ENCODE measurements at regions not wholly inside any gene's neighbourhood (a gene's known extent, or its start where the extent isn't known, plus 50 kb on each side); places are given as distances from the start of the nearest gene placed in this dataset.

- no peaks in the 10 kb centered on the region for H3K27me3 ChIP-seq (ENCODE audit: control insufficient read depth in 4 of 4, insufficient read depth in 4 of 4, low read length in 3 of 4)
- H3K4me1 ChIP-seq (ENCODE audit: control insufficient read depth in 4 of 4, insufficient read depth in 4 of 4, low read length in 3 of 4) = no peaks in the 10 kb centered on the region
- no peak for DNase-seq (ENCODE audit: low spot score)
- no peak overlapping the region for H3K9ac ChIP-seq (ENCODE audit: low read depth in 1 of 2, low read length in 2 of 2)
- no peaks in the 10 kb centered on the region for H3K9me3 ChIP-seq (ENCODE audit: control insufficient read depth in 4 of 4, low read length in 3 of 4)
- TF ChIP-seq ZBTB33 (IDR thresholded peaks at IDR 0.05) (no peak), REST (IDR thresholded peaks at IDR 0.05) (no peak), MAX (IDR thresholded peaks at IDR 0.05) (no peak), YY1 (IDR thresholded peaks at IDR 0.05) (no peak), HNF4G (IDR thresholded peaks at IDR 0.05) (no peak), FOXA1 (IDR thresholded peaks at IDR 0.05) (no peak), HNF4A (conservative IDR thresholded peaks at IDR 0.05) (no peak), SP1 (IDR thresholded peaks at IDR 0.05) (no peak)
- WGBS = 79% methylated on average over 3 of the region's 3 CpGs
- H3K4me3 ChIP-seq (ENCODE audit: low read depth in 1 of 3, low read length in 3 of 3) = no peak overlapping the region
- H3K27ac ChIP-seq (ENCODE audit: low read depth in 1 of 2, low read length in 2 of 2) = no peak overlapping the region
- no peaks in the 10 kb centered on the region for H3K36me3 ChIP-seq (ENCODE audit: control insufficient read depth in 4 of 4, insufficient read depth in 3 of 4, low read depth in 1 of 4, low read length in 3 of 4)
Observed at GRCh38 chr11:119807841-119808240, 78.8 kb upstream of the NECTIN1 start.

- H3K9ac ChIP-seq (ENCODE audit: low read depth in 1 of 2, low read length in 2 of 2) = no peak overlapping the region
- DNase-seq (ENCODE audit: low spot score) = no peak
- H3K36me3 ChIP-seq (ENCODE audit: control insufficient read depth in 4 of 4, insufficient read depth in 3 of 4, low read depth in 1 of 4, low read length in 3 of 4) = no peaks in the 10 kb centered on the region
- H3K27ac ChIP-seq (ENCODE audit: low read depth in 1 of 2, low read length in 2 of 2) = no peak overlapping the region
- H3K27me3 ChIP-seq (ENCODE audit: control insufficient read depth in 4 of 4, insufficient read depth in 4 of 4, low read length in 3 of 4) = no peaks in the 10 kb centered on the region
- H3K4me3 ChIP-seq (ENCODE audit: low read depth in 1 of 3, low read length in 3 of 3) = no peak overlapping the region
- WGBS = 89% methylated on average over 5 of the region's 5 CpGs
- H3K4me1 ChIP-seq (ENCODE audit: control insufficient read depth in 4 of 4, insufficient read depth in 4 of 4, low read length in 3 of 4) = no peaks in the 10 kb centered on the region
- TF ChIP-seq TAF1 (conservative IDR thresholded peaks at IDR 0.05) = no peak
- no peak for TF ChIP-seq GABPA (IDR thresholded peaks at IDR 0.05 in 1 of 2, conservative IDR thresholded peaks at IDR 0.05 in 1 of 2)
- no peak for TF ChIP-seq MAX (IDR thresholded peaks at IDR 0.05)
- no peak for TF ChIP-seq ATF3 (IDR thresholded peaks at IDR 0.05)
- TF ChIP-seq REST (IDR thresholded peaks at IDR 0.05) = no peak
- TF ChIP-seq ZBTB33 (IDR thresholded peaks at IDR 0.05) = no peak
- TF ChIP-seq SP1 (IDR thresholded peaks at IDR 0.05) = no peak
- no peak for TF ChIP-seq HNF4G (IDR thresholded peaks at IDR 0.05)
- no peak for TF ChIP-seq JUND (IDR thresholded peaks at IDR 0.05)
- TF ChIP-seq EGR1 (IDR thresholded peaks at IDR 0.05; ENCODE audit: low read depth in 2 of 2) = no peak
- TF ChIP-seq FOXA1 (IDR thresholded peaks at IDR 0.05) = no peak
- no peak for TF ChIP-seq CTCF (IDR thresholded peaks at IDR 0.05; ENCODE audit: low read depth, low read length, missing input control)
- TF ChIP-seq NR2F2 (IDR thresholded peaks at IDR 0.05) = no peak
- TF ChIP-seq FOXA2 (IDR thresholded peaks at IDR 0.05) = no peak
- TF ChIP-seq RAD21 (IDR thresholded peaks at IDR 0.05) = no peak
- no peak for TF ChIP-seq RXRA (IDR thresholded peaks at IDR 0.05)
- TF ChIP-seq HNF4A (conservative IDR thresholded peaks at IDR 0.05) = no peak
- TF ChIP-seq YY1 (IDR thresholded peaks at IDR 0.05) = no peak
- no peaks in the 10 kb centered on the region for H3K9me3 ChIP-seq (ENCODE audit: control insufficient read depth in 4 of 4, low read length in 3 of 4)
Observed at GRCh38 chr11:119807402-119807801, 78.4 kb upstream of the NECTIN1 start.

All from liver (tissue), 8 donors.